IMR-90 (cell line): ENCODE measurements at regions not wholly inside any gene's neighbourhood (a gene's known extent, or its start where the extent isn't known, plus 50 kb on each side); places are given as distances from the start of the nearest gene placed in this dataset.

ENCODE experiments used
- ATAC-seq: fragments of 200-7000 bp; cut with Tn5 transposase; 2 replicates; pipeline ENCODE4 v1.9.1; 2020; ENCODE audit warnings: low read depth, mild to moderate bottlenecking, moderate library complexity
- BruUV-seq: library from RNA; stranded (reverse); fragments of 400-500 nt; replicated peaks from 2 replicates; lab custom pipeline; 2021; lab: Mats Ljungman, UMichigan
- CTCF ChIA-PET: fragments of 300-600 bp; formaldehyde crosslinking; extraction: SDS; loops from one replicate; lab custom pipeline; 2021; ENCODE audit warnings: antibody characterized with exemption; lab: Yijun Ruan, JAX
- POLR2A ChIA-PET: fragments of 300-600 bp; sonication (Branson Sonifier 250); formaldehyde crosslinking; loops from one replicate; lab custom pipeline; 2022; ENCODE audit warnings: antibody characterized with exemption; ENCODE audit not compliant: unreplicated experiment; lab: Charles Lee
- DNase-seq: peaks from one replicate; pipeline ENCODE4 v3.0.0; 2013
- H2AFZ ChIP-seq: replicated peaks from 2 replicates; pipeline ENCODE3; 2013; ENCODE audit warnings: low read length, mild to moderate bottlenecking; ENCODE audit not compliant: poor library complexity
- H2AK5ac ChIP-seq: 2 replicates; pipeline ENCODE4 v1.6.1; 2013; ENCODE audit warnings: low read depth, low read length, inconsistent platforms
- H2AK9ac ChIP-seq: replicated peaks from 2 replicates; pipeline ENCODE3; 2013; ENCODE audit warnings: mild to moderate bottlenecking, low read depth, low read length, moderate library complexity; ENCODE audit not compliant: poor library complexity
- H2BK120ac ChIP-seq: 2 replicates; pipeline ENCODE4 v1.6.1; 2013; ENCODE audit warnings: low read depth, low read length, inconsistent platforms
- H2BK15ac ChIP-seq: 3 replicates; pipeline ENCODE4 v1.6.1; 2013; ENCODE audit warnings: low read depth, low read length, inconsistent platforms
- H2BK20ac ChIP-seq: 2 replicates; pipeline ENCODE4 v1.6.1; 2013; ENCODE audit warnings: low read depth, mild to moderate bottlenecking, inconsistent platforms, low read length, moderate library complexity
- H2BK5ac ChIP-seq: 2 replicates; pipeline ENCODE4 v1.6.1; 2013; ENCODE audit warnings: mild to moderate bottlenecking, low read depth, low read length, inconsistent platforms; ENCODE audit not compliant: poor library complexity, severe bottlenecking
- H3K14ac ChIP-seq: replicated peaks from 2 replicates; pipeline ENCODE4 v1.6.1; 2013; ENCODE audit warnings: low read depth, low read length, inconsistent platforms
- H3K18ac ChIP-seq: 2 replicates; pipeline ENCODE4 v1.6.1; 2013; ENCODE audit warnings: low read depth, low read length, control low read depth
- H3K23ac ChIP-seq: 2 replicates; pipeline ENCODE4 v1.6.1; 2013; ENCODE audit warnings: low read depth, low read length, inconsistent platforms
- H3K27ac ChIP-seq: 2 replicates; pipeline ENCODE4 v1.5.1; 2013; ENCODE audit warnings: mild to moderate bottlenecking, control low read depth, low read length; ENCODE audit not compliant: insufficient read depth
- H3K27me3 ChIP-seq: 2 replicates; pipeline ENCODE4 v1.6.1; 2013; ENCODE audit warnings: low read length; ENCODE audit not compliant: control insufficient read depth, insufficient read depth
- H3K36me3 ChIP-seq: 2 replicates; pipeline ENCODE4 v1.6.1; 2013; ENCODE audit warnings: low read length, mixed read lengths; ENCODE audit not compliant: control insufficient read depth, insufficient read depth
- H3K4ac ChIP-seq: 2 replicates; pipeline ENCODE4 v1.6.1; 2013; ENCODE audit warnings: low read depth, low read length, inconsistent platforms
- H3K4me1 ChIP-seq: 2 replicates; pipeline ENCODE4 v1.6.1; 2013; ENCODE audit warnings: low read length, mixed read lengths; ENCODE audit not compliant: control insufficient read depth, insufficient read depth
- H3K4me2 ChIP-seq: 2 replicates; pipeline ENCODE4 v1.6.1; 2013; ENCODE audit warnings: low read depth, mild to moderate bottlenecking, control low read depth, low read length, moderate library complexity
- H3K4me3 ChIP-seq: 2 replicates; pipeline ENCODE4 v1.5.1; 2013; ENCODE audit warnings: low read depth, mild to moderate bottlenecking, control low read depth, low read length, moderate library complexity; ENCODE audit not compliant: insufficient read depth
- H3K56ac ChIP-seq: 2 replicates; pipeline ENCODE4 v1.6.1; 2013; ENCODE audit warnings: low read length, inconsistent platforms; ENCODE audit not compliant: insufficient read depth; ENCODE audit errors: extremely low read depth
- H3K79me1 ChIP-seq, 2 experiments: 2 replicates each; pipeline ENCODE4 v1.6.1; 2013; ENCODE audit warnings: low read length in 2 of 2, inconsistent platforms in 1 of 2, low read depth in 1 of 2
- H3K9ac ChIP-seq: 2 replicates; pipeline ENCODE4 v1.6.1; 2013; ENCODE audit warnings: low read depth, low read length, control low read depth
- H3K9me1 ChIP-seq: 2 replicates; pipeline ENCODE4 v1.6.1; 2013; ENCODE audit warnings: low read length, inconsistent platforms; ENCODE audit not compliant: insufficient read depth
- H3K9me3 ChIP-seq: 2 replicates; pipeline ENCODE4 v1.6.1; 2013; ENCODE audit warnings: low read length; ENCODE audit not compliant: control insufficient read depth, insufficient read depth
- H4K20me1 ChIP-seq: 2 replicates; pipeline ENCODE4 v1.6.1; 2013; ENCODE audit warnings: low read length, inconsistent platforms; ENCODE audit not compliant: insufficient read depth
- H4K5ac ChIP-seq: 2 replicates; pipeline ENCODE4 v1.6.1; 2013; ENCODE audit warnings: mild to moderate bottlenecking, low read depth, low read length, control low read depth
- H4K8ac ChIP-seq, 2 experiments: 2 replicates each; pipeline ENCODE4 v1.6.1; 2013; ENCODE audit warnings: low read depth in 2 of 2, low read length in 2 of 2, control low read depth in 1 of 2, inconsistent platforms in 1 of 2
- H4K91ac ChIP-seq: 2 replicates; pipeline ENCODE4 v1.6.1; 2013; ENCODE audit warnings: low read depth, low read length, inconsistent platforms; ENCODE audit not compliant: insufficient read depth
- BHLHE40 ChIP-seq: fragments of 150-350 bp; IDR thresholded peaks from 2 replicates; pipeline ENCODE4 v1.6.1; 2016; ENCODE audit warnings: mild to moderate bottlenecking, low read depth, low read length
- CEBPB ChIP-seq: IDR thresholded peaks from 2 replicates; pipeline ENCODE4 v1.6.1; 2012; ENCODE audit warnings: low read depth, low read length, improper control_type of control experiment
- CHD1 ChIP-seq: IDR thresholded peaks from 2 replicates; pipeline ENCODE4 v1.6.1; 2012; ENCODE audit warnings: low read depth, low read length, improper control_type of control experiment
- CTCF ChIP-seq: conservative IDR thresholded peaks from 2 replicates; pipeline ENCODE4 v1.5.1; 2012; ENCODE audit warnings: mild to moderate bottlenecking, low read depth, low read length, improper control_type of control experiment
- FOS ChIP-seq: fragments of 150-350 bp; IDR thresholded peaks from 2 replicates; pipeline ENCODE4 v1.6.1; 2016; ENCODE audit warnings: low read depth, low read length
- MAFK ChIP-seq: IDR thresholded peaks from 2 replicates; pipeline ENCODE4 v1.6.1; 2012; ENCODE audit warnings: low read depth, low read length, improper control_type of control experiment
- MAZ ChIP-seq: IDR thresholded peaks from 2 replicates; pipeline ENCODE4 v1.6.1; 2012; ENCODE audit warnings: low read depth, mild to moderate bottlenecking, low read length, improper control_type of control experiment, moderate library complexity, borderline replicate concordance
- MXI1 ChIP-seq: IDR thresholded peaks from 2 replicates; pipeline ENCODE4 v1.6.1; 2012; ENCODE audit warnings: low read depth, mild to moderate bottlenecking, low read length, moderate library complexity, borderline replicate concordance
- NFE2L2 ChIP-seq: fragments of 150-350 bp; IDR thresholded peaks from 2 replicates; pipeline ENCODE4 v1.6.1; 2016; ENCODE audit warnings: low read depth, mild to moderate bottlenecking, low read length
- POLR2A ChIP-seq: IDR thresholded peaks from 2 replicates; pipeline ENCODE4 v1.6.1; 2012; ENCODE audit warnings: mild to moderate bottlenecking, low read depth, low read length
- RCOR1 ChIP-seq: IDR thresholded peaks from 2 replicates; pipeline ENCODE4 v1.6.1; 2012; ENCODE audit warnings: mild to moderate bottlenecking, low read length, improper control_type of control experiment; ENCODE audit not compliant: insufficient replicate concordance
- RFX5 ChIP-seq: IDR thresholded peaks from 2 replicates; pipeline ENCODE4 v1.8.0; 2012; ENCODE audit warnings: low read depth, mild to moderate bottlenecking, low read length, moderate library complexity
- SMC3 ChIP-seq: fragments of 150-350 bp; IDR thresholded peaks from 2 replicates; pipeline ENCODE4 v1.6.1; 2016; ENCODE audit warnings: low read depth, mild to moderate bottlenecking, antibody characterized with exemption, low read length, moderate library complexity
- WGBS, 2 experiments: methylation state at CpG; one replicate each; pipeline versions ENCODE4 v1.1.5 to v1.1.7; 2013; ENCODE audit warnings: missing lambda C conversion rate in 2 of 2; ENCODE audit not compliant: insufficient read length in 1 of 2; ENCODE audit errors: extremely low coverage in 2 of 2; 5-methylcytosine and 5-hydroxymethylcytosine counted together
- dilution Hi-C: fragments of 300-500 bp; cut with HindIII; formaldehyde crosslinking; loops from one replicate; pipeline ENCODE4 v1.14.3; 2018; ENCODE audit warnings: low sequenced_read_pairs; ENCODE audit not compliant: unreplicated experiment
- in situ Hi-C: fragments of 300-500 bp; cut with MboI; formaldehyde crosslinking; loops from 3 replicates; pipeline ENCODE4 v1.14.3; 2019; ENCODE audit warnings: low sequenced_read_pairs, inconsistent platforms, mixed read lengths
- intact Hi-C: fragments of 100-400 bp; cut with micrococcal nuclease; formaldehyde crosslinking; loops from 2 replicates; pipeline ENCODE4 v1.10.0; 2022
- TF ChIP-seq, protein P1 (sequence below): fragments of 150-350 bp; IDR thresholded peaks from 2 replicates; pipeline ENCODE4 v1.6.1; 2016; ENCODE audit warnings: low read depth, mild to moderate bottlenecking, low read length, moderate library complexity, borderline replicate concordance
- TF ChIP-seq, protein P2 (sequence below): fragments of 150-350 bp; IDR thresholded peaks from 2 replicates; pipeline ENCODE4 v1.6.1; 2017; ENCODE audit warnings: mild to moderate bottlenecking, antibody characterized with exemption, low read length, low read depth

DNA sequence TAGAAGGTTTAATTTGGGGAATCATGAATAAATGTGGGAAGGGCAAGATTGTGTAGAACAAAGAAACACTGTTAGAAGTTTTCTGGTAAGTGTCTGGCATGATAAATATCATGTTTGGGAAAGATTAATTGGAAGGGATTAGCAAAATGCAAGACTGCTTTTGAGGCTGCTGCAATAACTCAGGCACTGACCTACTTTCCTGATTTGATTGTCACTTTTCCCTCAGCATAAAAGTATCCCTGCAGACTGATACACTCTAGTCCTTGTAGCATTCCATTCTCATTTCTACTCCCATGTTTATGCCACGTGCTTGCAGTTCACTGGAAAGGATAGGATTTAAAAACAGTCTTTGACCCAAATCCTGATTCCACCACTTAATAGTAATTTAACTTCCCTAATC is 303.3 kb upstream of the SEMA3A start:
- peak overlapping the region; percentile 3; the same call in 1 of the 2 replicates for H3K56ac ChIP-seq
- POLR2A ChIA-PET, result no interaction called here
- no peak for DNase-seq

More for the DNA sequence above, 303.3 kb upstream of the SEMA3A start:
- no peak overlapping the region for H3K18ac ChIP-seq
- no peaks in the 10 kb centered on the region for H3K27me3 ChIP-seq
- no peak overlapping the region for H3K4ac ChIP-seq
- H2BK15ac ChIP-seq, result no peak overlapping the region
- H2BK20ac ChIP-seq, result no peak overlapping the region
- no peak overlapping the region for H3K9ac ChIP-seq
- no peaks in the 10 kb centered on the region for H3K36me3 ChIP-seq
- no peak overlapping the region for H3K27ac ChIP-seq
- in situ Hi-C loops, result no loop called here
- H3K4me2 ChIP-seq, result no peak overlapping the region
- H3K9me3 ChIP-seq, result no peaks in the 10 kb centered on the region
- no peaks in the 10 kb centered on the region for H3K9me1 ChIP-seq
- no peak overlapping the region for H2AK5ac ChIP-seq
- no peak overlapping the region for H2AK9ac ChIP-seq
- H2AFZ ChIP-seq, result no peak overlapping the region
- ATAC-seq, result 0 out of 2 replicates have a peak, but pooled peaks have one; percentile 32
- no CpG with 5 or more reads among the region's 1 CpG for WGBS, 2 experiments
- no peaks in the 10 kb centered on the region for H3K4me1 ChIP-seq
- no peak overlapping the region for H4K5ac ChIP-seq
- no peak overlapping the region for H3K23ac ChIP-seq
- CTCF ChIA-PET, result no interaction called here
- BruUV-seq, result no TSS peak
- H4K91ac ChIP-seq, result no peak overlapping the region
- no peaks in the 10 kb centered on the region for H3K79me1 ChIP-seq
- TF ChIP-seq MXI1, result no peak
- TF ChIP-seq, protein P1, sequence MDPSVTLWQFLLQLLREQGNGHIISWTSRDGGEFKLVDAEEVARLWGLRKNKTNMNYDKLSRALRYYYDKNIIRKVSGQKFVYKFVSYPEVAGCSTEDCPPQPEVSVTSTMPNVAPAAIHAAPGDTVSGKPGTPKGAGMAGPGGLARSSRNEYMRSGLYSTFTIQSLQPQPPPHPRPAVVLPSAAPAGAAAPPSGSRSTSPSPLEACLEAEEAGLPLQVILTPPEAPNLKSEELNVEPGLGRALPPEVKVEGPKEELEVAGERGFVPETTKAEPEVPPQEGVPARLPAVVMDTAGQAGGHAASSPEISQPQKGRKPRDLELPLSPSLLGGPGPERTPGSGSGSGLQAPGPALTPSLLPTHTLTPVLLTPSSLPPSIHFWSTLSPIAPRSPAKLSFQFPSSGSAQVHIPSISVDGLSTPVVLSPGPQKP, result no peak
- no peak for TF ChIP-seq CHD1
- no peak for TF ChIP-seq MAZ
- TF ChIP-seq RCOR1, result no peak
- no peak for TF ChIP-seq NFE2L2
- TF ChIP-seq BHLHE40, result no peak
- no peak for TF ChIP-seq CEBPB
- TF ChIP-seq POLR2A, result no peak
- TF ChIP-seq, protein P2, sequence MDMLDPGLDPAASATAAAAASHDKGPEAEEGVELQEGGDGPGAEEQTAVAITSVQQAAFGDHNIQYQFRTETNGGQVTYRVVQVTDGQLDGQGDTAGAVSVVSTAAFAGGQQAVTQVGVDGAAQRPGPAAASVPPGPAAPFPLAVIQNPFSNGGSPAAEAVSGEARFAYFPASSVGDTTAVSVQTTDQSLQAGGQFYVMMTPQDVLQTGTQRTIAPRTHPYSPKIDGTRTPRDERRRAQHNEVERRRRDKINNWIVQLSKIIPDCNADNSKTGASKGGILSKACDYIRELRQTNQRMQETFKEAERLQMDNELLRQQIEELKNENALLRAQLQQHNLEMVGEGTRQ, result no peak
- TF ChIP-seq FOS, result no peak
- TF ChIP-seq CTCF, result no peak
- TF ChIP-seq RFX5, result no peak
- no peak for TF ChIP-seq SMC3
- TF ChIP-seq MAFK, result no peak
- H3K14ac ChIP-seq, result no peak overlapping the region
- H4K8ac ChIP-seq, result no peak overlapping the region
- no peaks in the 10 kb centered on the region for H4K20me1 ChIP-seq
- no peak overlapping the region for H2BK120ac ChIP-seq
- dilution Hi-C loops, result no loop called here
- H3K4me3 ChIP-seq, result no peak overlapping the region
- intact Hi-C loops, result no loop called here
- H2BK5ac ChIP-seq, result no peak overlapping the region
